ENCODE measurements at regions not wholly inside any gene's neighbourhood (a gene's known extent, or its start where the extent isn't known, plus 50 kb on each side); places are given as distances from the start of the nearest gene placed in this dataset.
"Not testable (repeated sequence)": the region's sequence is repeated elsewhere in the genome, so short reads cannot be mapped to it uniquely, and the experiment has no call there.

GRCh38 chr10:64881257-64881656, 1360.1 kb downstream of the REEP3 start:
- in situ Hi-C loops (cut with HindIII; ENCODE audit: low sequenced_read_pairs) = no loop called here

DNA sequence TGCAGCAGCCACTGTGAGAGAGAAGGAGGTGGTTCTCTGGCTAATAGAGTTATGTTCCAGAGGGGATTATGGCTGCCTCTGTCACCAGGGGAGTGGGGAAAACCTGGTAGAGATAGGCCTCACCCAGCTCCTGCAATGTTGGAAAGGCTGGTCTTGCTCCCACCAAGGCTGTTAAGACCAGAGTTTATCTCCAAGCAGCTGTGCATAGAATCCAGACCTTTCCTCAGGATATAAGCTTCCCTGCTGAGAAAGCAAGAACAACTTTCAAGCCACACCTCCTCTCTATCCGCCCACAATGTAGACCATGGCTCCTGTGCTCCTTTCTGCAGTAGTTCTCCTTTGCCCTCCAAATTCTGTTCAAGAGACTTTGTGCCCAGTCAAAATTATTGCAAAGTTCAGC, 1375.4 kb downstream of the REEP3 start:
- in situ Hi-C loops (cut with HindIII; ENCODE audit: low sequenced_read_pairs) = no loop called here

GRCh38 chr10:64906311-64906710, 1385.1 kb downstream of the REEP3 start:
- in situ Hi-C loops (cut with HindIII; ENCODE audit: low sequenced_read_pairs) = not testable (repeated sequence)

DNA sequence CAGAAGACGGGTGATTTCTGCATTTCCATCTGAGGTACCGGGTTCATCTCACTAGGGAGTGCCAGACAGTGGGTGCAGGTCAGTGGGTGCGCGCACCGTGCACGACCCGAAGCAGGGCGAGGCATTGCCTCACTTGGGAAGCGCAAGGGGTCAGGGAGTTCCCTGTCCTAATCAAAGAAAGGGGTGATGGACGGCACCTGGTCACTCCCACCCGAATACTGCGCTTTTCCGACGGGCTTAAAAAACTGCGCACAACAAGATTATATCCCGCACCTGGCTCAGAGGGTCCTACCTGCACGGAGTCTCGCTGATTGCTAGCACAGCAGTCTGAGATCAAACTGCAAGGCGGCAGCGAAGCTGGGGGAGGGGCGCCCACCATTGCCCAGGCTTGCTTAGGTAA, 1403.1 kb downstream of the REEP3 start:
- in situ Hi-C loops (cut with HindIII; ENCODE audit: low sequenced_read_pairs) = not testable (repeated sequence)

GRCh38 chr10:64952042-64952441, 1430.8 kb downstream of the REEP3 start:
- in situ Hi-C loops (cut with HindIII; ENCODE audit: low sequenced_read_pairs) = no loop called here

DNA sequence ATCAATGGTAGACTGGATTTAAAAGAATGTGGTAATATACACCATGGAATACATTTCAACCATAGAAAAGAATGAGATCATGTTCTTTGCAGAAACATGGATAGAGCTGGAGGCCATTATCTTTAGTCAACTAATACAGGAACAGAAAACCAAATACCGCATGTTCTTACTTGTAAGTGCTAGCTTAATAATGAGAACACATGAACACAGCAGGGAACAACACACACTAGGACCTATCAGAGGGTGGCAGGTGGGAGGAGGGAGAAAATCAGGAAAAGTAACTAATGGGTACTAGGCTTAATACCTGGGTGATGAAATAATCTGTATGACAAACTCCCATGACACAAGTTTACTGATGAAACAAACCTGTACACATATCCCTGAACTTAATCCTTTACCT, 1435.2 kb downstream of the REEP3 start:
- in situ Hi-C loops (cut with HindIII; ENCODE audit: low sequenced_read_pairs) = no loop called here

GRCh38 chr10:64959116-64959515, 1437.9 kb downstream of the REEP3 start:
- in situ Hi-C loops (cut with HindIII; ENCODE audit: low sequenced_read_pairs) = no loop called here

GRCh38 chr10:64959883-64960282, 1438.7 kb downstream of the REEP3 start:
- in situ Hi-C loops (cut with HindIII; ENCODE audit: low sequenced_read_pairs) = no loop called here

GRCh38 chr10:64973391-64973790, 1452.2 kb downstream of the REEP3 start:
- in situ Hi-C loops (cut with HindIII; ENCODE audit: low sequenced_read_pairs) = no loop called here

GRCh38 chr10:64976150-64976549, 1454.9 kb downstream of the REEP3 start:
- in situ Hi-C loops (cut with HindIII; ENCODE audit: low sequenced_read_pairs) = no loop called here

GRCh38 chr10:64977915-64978314, 1456.7 kb downstream of the REEP3 start:
- in situ Hi-C loops (cut with HindIII; ENCODE audit: low sequenced_read_pairs) = no loop called here

GRCh38 chr10:64996886-64997285, 1475.7 kb downstream of the REEP3 start:
- in situ Hi-C loops (cut with HindIII; ENCODE audit: low sequenced_read_pairs) = no loop called here

GRCh38 chr10:65010845-65011244, 1489.6 kb downstream of the REEP3 start:
- in situ Hi-C loops (cut with HindIII; ENCODE audit: low sequenced_read_pairs) = no loop called here

- in situ Hi-C loops (cut with HindIII; ENCODE audit: low sequenced_read_pairs) = no loop called here
These were observed 1496.3 kb downstream of the REEP3 start for GRCh38 chr10:65017523-65017922.

- in situ Hi-C loops (cut with HindIII; ENCODE audit: low sequenced_read_pairs) = no loop called here
These were observed 1503.7 kb downstream of the REEP3 start for GRCh38 chr10:65024886-65025285.

DNA sequence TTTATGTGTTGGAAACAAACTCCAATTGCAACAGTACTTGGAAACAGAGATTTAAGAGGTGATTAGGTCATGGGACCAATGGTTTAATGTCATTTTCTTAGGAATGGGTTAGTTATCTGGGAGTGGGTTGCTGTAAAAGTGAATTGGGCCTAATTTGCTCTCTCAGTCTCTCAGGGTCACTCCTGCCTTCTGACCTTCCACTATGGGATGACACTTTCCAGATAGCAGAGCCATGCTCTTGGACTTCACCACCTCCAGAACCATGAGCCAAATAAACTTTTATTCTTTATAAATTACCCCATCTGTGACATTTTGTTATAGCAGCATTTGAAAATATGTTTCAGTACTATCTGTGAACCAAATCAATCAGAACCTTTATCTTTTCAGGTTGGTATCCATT, 1509.1 kb downstream of the REEP3 start:
- in situ Hi-C loops (cut with HindIII; ENCODE audit: low sequenced_read_pairs) = no loop called here

GRCh38 chr10:65032867-65033769, 1511.9 kb downstream of the REEP3 start:
- in situ Hi-C loops (cut with HindIII; ENCODE audit: low sequenced_read_pairs) = no loop called here

DNA sequence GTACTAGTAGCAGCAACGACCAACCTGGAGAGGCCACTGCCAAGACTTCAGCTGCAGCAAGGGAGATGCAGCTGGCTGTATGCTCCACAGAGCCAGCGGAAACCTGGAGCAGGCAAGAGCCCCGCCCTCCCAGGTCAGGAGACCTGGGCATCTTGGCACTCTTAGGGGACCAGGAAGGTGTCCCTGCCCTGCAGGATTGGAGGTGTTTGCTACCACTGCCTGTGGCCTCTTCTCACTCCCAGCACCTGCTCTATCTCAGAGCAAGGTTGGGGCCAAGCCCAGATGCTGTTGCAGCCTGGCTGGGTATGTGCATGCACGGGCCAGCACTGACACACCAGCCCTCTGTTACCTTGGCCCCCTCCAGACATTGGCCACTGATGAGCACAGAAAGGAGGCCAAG, 1512.8 kb downstream of the REEP3 start:
- in situ Hi-C loops (cut with HindIII; ENCODE audit: low sequenced_read_pairs) = no loop called here

- in situ Hi-C loops (cut with HindIII; ENCODE audit: low sequenced_read_pairs) = no loop called here
These were observed 1519.6 kb downstream of the REEP3 start for GRCh38 chr10:65040796-65041195.

DNA sequence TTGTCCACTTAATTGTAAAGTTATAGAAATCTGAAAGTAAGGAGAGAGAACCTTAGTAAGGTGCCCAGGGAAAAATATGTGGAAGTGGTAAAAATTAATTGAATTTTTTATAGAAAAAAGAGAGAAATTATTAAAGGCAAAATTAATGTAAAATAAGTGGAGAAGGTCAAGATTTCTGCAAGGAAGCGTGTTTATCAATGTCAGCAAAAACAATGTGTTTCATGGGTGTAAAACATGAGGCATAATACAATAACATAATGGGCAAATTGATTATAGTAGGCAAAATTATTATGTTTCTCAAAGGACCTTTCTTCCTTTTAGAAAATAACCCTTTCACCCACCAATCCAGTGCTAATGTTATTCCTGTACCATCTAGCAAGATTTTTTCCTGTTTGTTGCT, 1520.1 kb downstream of the REEP3 start:
- in situ Hi-C loops (cut with HindIII; ENCODE audit: low sequenced_read_pairs) = no loop called here

DNA sequence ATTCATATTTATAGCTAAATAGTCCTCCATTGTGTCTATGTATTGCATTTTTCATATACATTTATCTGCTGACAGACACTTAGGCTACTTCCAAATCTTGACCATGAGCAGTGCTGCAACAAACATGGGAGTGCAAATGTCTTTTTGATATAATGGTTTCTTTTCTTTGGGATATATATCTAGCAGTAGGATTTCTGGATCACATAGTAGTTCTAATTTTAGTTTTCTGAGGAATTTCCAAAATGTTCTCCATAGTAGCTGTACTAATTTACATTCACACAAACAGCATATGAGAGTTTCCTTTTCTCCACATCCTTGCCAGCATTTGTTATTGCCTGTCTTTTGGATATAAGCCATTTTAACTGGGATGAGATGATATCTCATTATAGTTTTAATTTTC, 1521.3 kb downstream of the REEP3 start:
- in situ Hi-C loops (cut with HindIII; ENCODE audit: low sequenced_read_pairs) = no loop called here

DNA sequence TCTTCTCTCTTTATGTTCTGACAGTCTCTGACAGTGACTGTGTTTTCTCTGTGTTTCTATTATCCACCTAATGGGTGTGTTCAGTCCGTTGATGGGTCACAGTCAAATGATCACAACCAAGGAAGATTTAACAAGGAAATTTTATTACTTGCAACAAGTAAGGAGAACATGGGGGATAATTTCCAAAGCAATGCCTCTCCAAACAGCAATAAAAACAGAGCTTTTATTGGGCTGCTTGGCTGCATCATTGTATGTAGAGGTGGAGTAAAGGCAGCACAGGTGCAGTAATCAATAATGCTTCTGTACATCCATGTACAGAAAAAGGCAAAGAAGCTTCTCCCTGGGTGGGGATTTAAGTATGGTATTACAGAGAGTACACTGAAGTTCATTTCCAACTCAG, 1525.6 kb downstream of the REEP3 start:
- in situ Hi-C loops (cut with HindIII; ENCODE audit: low sequenced_read_pairs) = no loop called here

DNA sequence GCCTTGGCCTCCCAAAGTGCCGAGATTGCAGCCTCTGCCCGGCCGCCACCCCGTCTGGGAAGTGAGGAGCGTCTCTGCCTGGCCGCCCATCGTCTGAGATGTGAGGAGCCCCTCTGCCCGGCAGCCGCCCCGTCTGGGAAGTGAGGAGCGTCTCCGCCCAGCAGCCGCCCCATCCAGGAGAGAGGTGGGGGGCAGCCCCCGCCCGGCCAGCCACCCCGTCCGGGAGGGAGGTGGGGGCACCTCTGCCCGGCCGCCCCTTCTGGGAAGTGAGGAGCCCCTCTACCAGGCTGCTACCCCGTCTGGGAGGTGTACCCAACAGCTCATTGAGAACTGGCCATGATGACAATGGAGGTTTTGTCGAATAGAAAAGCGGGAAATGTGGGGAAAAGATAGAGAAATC, 1530.9 kb downstream of the REEP3 start:
- in situ Hi-C loops (cut with HindIII; ENCODE audit: low sequenced_read_pairs) = not testable (repeated sequence)
